Activated CD4-positive, alpha-beta T cell treated with anti-CD3 and anti-CD28 coated beads for 48 hours (primary cell): ENCODE measurements at regions not wholly inside any gene's neighbourhood (a gene's known extent, or its start where the extent isn't known, plus 50 kb on each side); places are given as distances from the start of the nearest gene placed in this dataset.

Experiments
- DNase-seq: peaks from one replicate; pipeline ENCODE4 v3.0.0-alpha.2; 2020

- no peak for DNase-seq
Observed at GRCh38 chr10:83253011-83253671, 886.2 kb upstream of the GHITM start.

GRCh38 chr10:83254698-83255097 is 884.6 kb upstream of the GHITM start:
- DNase-seq: no peak

- no peak for DNase-seq
Observed at GRCh38 chr10:83262434-83262833, 876.9 kb upstream of the GHITM start.

- DNase-seq: no peak
Observed at GRCh38 chr10:83272666-83273434, 866.5 kb upstream of the GHITM start.

- no peak for DNase-seq
Observed at GRCh38 chr10:83274088-83274487, 865.2 kb upstream of the GHITM start.

- no peak for DNase-seq
Observed at GRCh38 chr10:83276971-83277370, 862.3 kb upstream of the GHITM start.

- no peak for DNase-seq
Observed at GRCh38 chr10:83283151-83283550, 856.2 kb upstream of the GHITM start.

GRCh38 chr10:83287374-83287773 is 851.9 kb upstream of the GHITM start:
- DNase-seq: no peak

- DNase-seq: no peak
Observed at GRCh38 chr10:83289373-83289772, 849.9 kb upstream of the GHITM start.

GRCh38 chr10:83289948-83290347 is 849.4 kb upstream of the GHITM start:
- DNase-seq: no peak

- DNase-seq: no peak
Observed at GRCh38 chr10:83301732-83302131, 837.6 kb upstream of the GHITM start.

GRCh38 chr10:83302623-83303022 is 836.7 kb upstream of the GHITM start:
- no peak for DNase-seq

- no peak for DNase-seq
Observed at GRCh38 chr10:83310688-83311087, 828.6 kb upstream of the GHITM start.

- DNase-seq: no peak
Observed at GRCh38 chr10:83312570-83312969, 826.7 kb upstream of the GHITM start.

GRCh38 chr10:83332690-83333089 is 806.6 kb upstream of the GHITM start:
- DNase-seq: no peak

GRCh38 chr10:83333566-83333965 is 805.7 kb upstream of the GHITM start:
- DNase-seq: no peak

GRCh38 chr10:83343676-83344075 is 795.6 kb upstream of the GHITM start:
- no peak for DNase-seq

- DNase-seq: no peak
Observed at GRCh38 chr10:83346266-83346910, 792.9 kb upstream of the GHITM start.

GRCh38 chr10:83352588-83352987 is 786.7 kb upstream of the GHITM start:
- no peak for DNase-seq

GRCh38 chr10:83354456-83354855 is 784.9 kb upstream of the GHITM start:
- no peak for DNase-seq

- no peak for DNase-seq
Observed at GRCh38 chr10:83357004-83357403, 782.3 kb upstream of the GHITM start.

GRCh38 chr10:83357627-83358026 is 781.7 kb upstream of the GHITM start:
- DNase-seq: no peak

GRCh38 chr10:83367036-83367435 is 772.3 kb upstream of the GHITM start:
- DNase-seq: no peak
